Endothelial cell of hepatic sinusoid (primary cell): ENCODE measurements at regions not wholly inside any gene's neighbourhood (a gene's known extent, or its start where the extent isn't known, plus 50 kb on each side); places are given as distances from the start of the nearest gene placed in this dataset.
"Not testable (repeated sequence)": the region's sequence is repeated elsewhere in the genome, so short reads cannot be mapped to it uniquely, and the experiment has no call there.

Source experiments
- in situ Hi-C: cut with HindIII; loops from 2 replicates; pipeline ENCODE4 v1.10.0; 2017; ENCODE audit warnings: low sequenced_read_pairs

DNA sequence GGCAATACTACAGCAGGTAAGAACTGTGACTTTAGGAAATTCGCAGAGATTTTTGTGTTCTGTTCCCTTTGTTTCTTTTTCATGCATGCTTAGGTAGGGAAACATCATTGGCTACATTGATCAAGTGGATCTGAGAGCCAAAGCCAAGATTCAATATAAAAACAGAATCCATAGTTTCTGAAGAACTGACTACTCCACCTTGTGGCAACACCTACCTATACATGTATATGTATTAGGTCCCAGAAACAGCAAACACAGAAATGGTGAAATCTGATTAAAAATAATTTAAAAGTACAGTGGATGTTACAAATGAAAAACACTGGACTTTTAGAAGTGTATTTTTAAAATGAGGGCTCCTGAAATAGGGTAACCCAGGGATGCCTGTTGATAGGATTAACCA is 322.6 kb upstream of the MAOA start:
- in situ Hi-C loops = no loop called here

DNA sequence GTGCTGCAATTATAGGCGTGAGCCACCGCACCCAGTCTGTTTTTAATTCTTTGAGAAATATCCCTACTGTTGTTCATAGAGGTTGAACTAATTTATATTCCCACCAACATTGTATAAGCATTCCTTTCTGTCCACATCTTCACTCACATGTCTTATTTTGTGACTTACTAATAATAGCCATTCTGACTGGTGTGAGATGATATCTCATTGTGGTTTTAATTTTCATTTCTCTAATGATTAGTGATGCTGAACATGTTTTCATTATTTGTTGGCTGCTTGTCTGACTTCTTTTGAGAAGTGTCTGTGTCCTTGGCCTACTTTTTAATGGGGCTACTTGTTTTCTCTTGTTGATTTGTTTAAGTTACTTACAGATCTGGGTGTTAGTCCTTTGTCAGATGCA is 310.9 kb upstream of the MAOA start:
- in situ Hi-C loops = no loop called here

DNA sequence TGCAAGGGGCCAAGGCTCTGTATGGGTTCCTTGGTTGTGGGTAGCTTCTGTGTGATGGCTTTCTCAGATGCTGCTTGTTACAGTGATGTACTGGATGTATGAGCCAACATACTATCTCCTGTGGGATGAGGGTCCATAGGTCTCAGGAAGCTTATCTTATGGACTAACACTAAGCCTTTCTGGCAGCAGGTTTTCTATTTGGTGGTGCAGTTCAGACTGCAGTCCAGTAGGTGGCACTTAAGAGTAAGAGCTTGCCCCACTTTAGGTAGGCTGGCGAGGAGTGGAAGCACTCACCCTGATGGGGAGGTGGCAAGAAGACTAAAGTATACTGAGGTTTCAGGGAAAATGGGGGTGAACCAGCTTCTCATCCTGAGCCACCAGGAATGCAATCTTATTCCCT is 306.7 kb upstream of the MAOA start:
- in situ Hi-C loops = no loop called here

DNA sequence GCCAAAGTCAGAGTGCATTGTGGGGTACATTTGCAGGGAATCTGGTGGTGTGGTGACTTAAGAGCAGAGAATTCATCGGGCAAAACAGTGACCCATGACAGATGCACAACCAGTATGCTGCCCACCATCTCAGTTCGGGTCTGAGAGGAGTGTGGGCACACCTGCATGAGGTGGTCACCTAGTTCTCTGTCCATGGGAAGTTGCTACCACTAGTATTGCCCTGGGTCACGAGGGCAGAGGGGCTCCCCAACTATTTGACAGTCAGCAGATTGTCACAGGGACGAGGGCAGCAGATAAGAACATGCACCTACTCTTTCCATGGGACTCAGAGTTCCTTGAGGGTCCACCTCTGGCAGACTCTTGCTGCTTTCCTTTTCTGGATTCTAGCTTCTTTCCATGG is 305.2 kb upstream of the MAOA start:
- in situ Hi-C loops = no loop called here

DNA sequence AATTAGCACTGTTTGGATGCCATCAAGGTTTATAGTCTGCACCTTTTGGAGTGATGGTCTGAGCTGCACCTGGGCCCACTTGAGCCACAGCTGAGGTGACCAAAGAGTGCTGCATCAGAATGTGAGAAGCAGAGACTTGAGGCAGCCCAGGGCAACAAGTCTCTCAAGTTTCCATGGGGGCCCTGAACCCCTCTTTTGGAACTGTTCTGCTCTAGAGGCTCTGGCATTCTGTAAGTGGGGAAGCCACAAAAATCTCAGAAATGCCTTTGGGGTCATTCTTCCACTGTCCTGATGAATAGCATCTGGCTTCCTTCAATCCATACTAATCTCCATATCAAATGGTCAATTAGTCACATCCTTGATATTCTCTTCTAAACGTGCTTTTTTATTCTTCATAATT is 298.4 kb upstream of the MAOA start:
- in situ Hi-C loops = no loop called here

DNA sequence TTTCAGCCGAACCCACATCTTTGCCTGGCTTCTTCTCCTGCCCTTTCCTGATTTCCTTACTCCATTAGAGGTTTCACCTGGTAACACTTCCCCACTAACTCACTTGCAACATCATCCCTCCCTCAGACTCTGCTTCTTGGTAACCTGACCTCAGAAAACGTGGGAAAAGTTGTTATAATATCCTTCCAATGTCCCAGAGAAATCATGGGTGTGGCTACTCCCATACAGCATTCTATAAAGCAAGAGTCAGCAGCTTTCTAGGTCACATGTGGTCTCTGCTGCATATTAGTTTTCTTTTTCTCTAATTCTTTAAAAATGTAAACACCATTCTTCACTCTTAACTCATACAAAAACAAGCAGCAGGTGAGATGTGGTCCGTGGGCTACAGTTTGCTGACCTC is 283.1 kb upstream of the MAOA start:
- in situ Hi-C loops = no loop called here

DNA sequence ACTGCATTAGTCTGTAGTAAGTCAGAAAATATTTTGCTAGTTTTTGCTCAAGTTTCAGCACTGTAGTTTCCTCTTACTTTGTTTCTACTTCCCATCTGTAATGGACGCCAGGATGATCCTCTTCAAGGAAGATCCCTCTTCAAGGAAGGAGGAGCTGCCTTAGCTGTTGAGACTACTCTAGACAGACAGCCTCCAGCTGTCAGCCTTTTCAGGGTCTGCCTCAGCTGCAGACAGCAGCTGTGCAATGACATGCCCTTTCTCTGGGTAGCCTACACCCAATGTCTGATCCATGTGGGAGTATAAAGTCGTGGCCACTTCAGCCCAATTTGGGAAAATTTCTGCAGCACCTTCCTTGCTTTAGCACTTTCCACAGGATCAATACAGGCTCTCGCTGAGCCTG is 281.0 kb upstream of the MAOA start:
- in situ Hi-C loops = no loop called here

DNA sequence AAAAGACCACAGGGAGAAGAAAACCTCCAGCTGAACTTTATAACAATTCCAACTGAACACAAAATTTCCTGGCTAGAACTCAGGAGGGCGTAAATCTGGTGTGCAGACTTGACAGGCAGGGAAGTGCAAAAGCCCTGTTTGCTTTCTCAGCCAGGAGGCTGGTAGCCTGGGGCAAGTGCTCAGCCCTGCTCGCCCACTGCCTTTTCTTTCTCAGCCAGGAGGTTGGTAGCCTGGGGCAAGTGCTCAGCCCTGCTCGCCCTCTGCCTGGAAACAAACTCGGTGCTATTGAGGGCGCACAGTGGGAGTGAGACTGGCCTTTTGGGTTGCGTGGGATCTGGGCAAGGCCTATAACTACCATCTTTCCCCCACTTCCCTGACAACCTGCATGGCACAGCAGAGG is 275.4 kb upstream of the MAOA start:
- in situ Hi-C loops = no loop called here

DNA sequence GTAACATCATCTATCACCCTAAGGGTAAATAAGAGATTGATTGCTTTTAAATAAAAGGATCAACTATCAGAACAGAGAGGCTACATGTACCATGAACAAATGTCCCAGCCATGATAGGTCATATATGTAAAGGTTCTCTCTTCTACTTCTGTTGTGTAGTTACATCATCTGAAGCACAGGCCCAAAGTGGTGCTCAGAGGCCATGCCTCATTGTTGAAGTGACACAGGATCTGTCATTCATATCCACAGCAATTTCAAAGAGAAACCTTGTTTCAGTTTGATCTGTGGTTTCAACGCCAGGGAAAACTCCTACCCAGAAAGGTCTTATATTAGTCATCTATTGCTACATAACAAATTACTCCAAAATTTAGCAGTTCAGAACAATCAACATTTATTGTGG is 269.2 kb upstream of the MAOA start:
- in situ Hi-C loops = no loop called here

DNA sequence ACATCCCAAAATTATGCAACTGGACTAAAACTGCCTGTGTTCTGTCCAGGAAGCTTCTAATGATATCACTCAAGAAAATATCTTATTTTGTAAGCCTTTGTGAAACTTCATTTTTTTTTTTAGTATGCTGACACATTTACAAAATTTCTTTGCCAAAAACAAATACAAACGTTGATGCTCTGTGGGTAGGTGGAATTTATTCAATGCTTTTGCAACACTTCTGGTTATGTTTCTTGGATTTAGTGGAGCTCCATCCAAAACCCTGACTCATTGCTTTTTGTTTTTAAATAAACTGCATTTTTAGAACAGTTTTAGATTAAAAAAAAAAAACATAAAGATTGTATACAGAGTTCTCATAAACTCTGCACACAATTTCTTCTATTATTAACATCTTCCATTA is 250.9 kb upstream of the MAOA start:
- in situ Hi-C loops = loop anchor here (25.0 kb wide), 1 partner anchor 107 kb away; no protein-coding TSS in a partner anchor

DNA sequence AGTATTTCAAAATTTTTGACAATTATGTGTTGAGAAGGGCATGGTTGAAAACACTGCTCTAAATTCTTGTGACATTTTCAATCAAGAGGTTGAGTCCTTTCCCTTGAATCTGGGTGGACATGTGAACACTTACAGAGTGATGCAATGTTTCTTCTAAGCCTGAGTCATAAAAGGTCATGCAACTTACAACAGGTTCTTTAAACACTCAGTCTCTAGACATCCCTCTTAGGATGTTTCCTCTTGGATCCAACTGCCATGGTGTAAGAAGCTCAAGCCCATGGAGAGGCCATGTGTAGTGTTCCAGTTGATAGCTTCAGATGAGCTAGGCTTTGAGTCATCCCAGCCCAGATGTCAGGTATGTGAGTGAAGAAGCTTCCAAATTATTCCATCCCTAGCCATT is 232.2 kb upstream of the MAOA start:
- in situ Hi-C loops = loop anchor here (25.0 kb wide), 1 partner anchor 88 kb away; no protein-coding TSS in a partner anchor

DNA sequence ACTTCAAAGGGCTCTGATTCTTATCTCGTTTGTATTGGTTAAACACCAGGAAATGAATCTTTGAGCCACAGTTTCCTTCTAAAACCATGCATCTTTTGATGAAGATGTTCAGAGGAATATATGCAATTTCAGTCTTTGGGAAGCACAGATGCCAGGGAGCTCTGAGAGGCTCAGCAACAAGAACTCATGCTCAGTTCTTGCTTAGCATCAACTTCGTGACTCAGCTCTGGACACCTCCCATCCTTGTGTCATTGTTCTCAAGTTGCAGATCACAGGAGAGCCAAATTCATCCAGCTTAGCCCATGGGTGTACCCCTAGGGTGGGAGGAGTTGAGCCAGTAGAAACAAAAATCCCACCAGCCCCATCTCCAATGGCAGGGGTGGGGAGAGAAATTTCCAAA is 219.6 kb upstream of the MAOA start:
- in situ Hi-C loops = no loop called here

DNA sequence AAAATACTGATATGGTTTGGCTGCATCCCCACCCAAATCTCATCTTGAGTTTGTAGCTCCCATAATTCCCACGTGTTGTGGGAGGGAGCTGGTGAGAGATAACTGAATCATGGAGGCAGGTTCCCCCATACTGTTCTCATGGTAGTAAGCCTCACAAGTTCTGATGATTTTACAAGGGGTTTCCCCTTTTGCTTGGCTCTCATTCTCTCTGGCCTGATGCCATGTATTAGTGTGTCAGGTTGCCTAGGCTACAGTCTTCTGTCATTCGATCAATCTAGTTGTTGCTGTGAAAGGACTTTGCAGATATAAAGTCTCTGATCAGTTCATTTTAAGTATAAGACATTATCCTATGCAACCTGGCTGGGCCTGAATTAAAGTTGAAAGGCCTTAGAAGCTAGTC is 209.3 kb upstream of the MAOA start:
- in situ Hi-C loops = no loop called here

DNA sequence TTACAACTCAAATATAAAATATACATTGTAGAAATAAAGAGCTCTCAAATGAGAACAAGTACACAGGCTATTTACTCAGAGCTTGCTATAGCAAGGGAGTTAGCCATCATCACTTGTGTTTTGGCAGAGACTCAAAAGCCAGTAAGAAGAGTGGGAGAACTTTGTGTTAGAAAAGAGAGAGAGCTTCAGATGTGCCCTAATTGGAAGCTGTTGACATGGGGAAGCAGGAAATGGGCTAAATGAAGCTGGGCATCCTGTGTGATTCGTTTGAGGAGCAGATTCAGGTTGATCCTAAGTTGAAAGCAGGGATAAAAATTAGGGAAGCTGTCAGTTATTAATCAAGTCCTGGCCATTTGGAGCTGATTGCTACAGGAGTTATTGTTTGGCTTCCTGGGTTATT is 207.4 kb upstream of the MAOA start:
- in situ Hi-C loops = no loop called here

DNA sequence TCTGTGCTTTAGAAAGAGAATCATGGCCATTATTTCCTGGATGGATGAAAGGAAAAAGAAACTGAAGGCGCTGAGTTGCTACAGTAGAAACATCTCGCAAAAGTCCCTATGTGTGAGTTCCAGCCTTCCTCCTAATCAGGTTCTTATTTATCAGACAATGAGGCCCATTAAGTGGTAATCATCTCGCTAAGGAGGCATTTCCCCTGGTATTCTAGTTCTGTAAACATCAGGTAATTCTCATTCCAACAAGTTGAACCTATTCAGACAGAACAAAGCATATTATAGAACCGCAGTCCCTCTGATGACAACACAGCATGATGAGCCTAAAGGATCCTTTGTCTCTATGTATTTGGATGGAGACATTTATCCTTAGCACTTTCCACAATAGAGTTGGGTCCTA is 205.7 kb upstream of the MAOA start:
- in situ Hi-C loops = no loop called here

DNA sequence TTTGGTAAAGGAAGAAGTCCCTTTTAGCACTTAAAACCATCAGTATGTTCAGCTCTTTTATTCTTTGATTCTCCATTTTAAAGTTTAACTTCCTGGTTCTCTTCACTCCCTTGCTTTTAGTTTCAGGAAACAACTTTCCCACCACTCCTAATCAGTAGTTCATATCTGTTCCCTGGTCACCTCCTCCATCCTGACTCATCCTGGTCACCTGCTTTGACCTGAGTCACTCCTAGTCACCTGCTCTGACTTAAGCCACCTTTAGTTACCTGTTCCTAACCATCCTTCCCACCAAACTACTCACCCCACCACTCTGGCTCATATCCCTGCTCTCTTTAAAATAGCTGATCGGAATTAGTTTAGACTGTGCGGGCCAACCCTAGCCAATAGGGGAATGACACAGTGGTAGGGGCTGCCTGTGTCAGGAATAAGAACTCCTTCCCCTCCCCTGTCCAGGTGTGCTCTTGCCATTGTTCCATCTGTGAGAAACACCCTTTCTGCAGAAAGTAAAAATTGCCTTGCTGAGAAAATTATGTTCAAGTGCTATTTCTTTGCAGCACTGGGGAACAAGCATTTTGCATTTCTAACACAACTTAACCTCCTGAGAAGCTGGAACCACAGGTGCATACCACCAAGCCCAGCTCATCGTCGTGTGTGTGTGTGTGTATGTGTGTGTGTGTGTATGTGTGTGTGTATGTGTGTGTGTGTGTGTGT is 204.0 kb upstream of the MAOA start:
- in situ Hi-C loops = not testable (repeated sequence)

DNA sequence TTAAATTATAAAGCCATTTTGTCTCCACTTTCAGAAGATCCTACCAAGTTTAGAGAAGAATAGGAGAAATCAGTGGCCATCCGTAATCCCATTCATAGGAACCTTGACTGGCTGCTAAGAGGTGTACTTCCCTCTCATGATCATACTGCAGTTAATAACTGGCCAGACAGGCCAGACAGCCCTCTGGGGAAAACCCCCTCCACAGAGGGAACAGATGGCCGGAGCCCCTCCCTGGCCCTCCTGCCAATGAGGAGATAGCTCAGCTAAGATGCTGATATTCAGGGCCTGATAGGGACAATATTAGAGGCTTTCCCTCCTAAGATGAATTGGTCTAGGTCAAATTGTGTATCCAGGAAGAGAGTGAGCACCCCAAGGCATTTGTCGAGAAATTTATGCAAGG is 200.0 kb upstream of the MAOA start:
- in situ Hi-C loops = no loop called here

DNA sequence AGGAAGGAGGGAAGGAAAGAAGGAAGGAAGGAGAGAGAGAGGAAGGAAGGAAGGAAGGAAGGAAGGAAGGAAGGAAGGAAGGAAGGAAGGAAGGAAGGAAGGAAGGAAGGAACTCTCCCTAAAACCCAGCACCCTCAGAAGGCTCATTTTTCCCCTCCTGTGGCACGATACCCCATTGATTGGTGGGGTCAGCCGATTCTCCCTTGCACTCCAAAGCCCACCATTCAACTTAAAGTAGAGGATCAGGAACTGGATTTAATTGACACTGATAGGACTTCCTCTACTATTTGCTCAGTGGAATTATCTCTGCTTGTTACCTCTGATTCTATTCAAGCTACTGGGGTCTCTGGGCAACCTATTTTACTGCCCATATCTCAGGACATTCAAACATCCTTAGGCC is 199.2 kb upstream of the MAOA start:
- in situ Hi-C loops = no loop called here

DNA sequence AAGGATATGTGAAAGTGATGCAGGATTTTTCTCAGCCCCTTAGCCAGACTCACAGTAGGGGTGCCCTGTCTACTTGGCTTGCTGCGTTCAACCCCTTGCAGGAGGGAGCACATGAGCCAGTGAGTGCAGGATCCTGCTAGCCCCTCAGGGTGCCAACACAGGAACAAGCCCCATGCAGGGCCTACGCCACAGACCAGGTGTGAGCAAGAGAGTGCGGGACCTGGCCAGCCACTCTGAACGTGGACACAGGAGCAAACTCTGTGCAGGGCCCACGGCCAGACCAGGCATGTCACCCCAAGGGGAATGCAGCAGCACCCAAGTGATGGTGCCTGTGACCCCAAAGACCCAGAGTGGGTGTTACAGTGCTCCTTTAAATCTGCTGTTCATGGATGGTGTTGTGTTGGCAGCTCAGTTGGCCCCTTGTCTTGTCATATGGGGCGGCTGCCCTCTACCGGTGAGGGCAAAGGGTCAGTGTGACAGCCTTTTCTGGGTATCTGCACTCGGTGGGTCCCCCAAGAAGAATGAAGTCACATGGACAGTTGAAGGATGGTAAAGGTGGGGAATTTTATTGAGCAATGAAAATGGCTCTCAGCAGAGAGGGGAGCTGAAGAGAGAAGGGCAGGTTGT is 188.4 kb upstream of the MAOA start:
- in situ Hi-C loops = no loop called here

DNA sequence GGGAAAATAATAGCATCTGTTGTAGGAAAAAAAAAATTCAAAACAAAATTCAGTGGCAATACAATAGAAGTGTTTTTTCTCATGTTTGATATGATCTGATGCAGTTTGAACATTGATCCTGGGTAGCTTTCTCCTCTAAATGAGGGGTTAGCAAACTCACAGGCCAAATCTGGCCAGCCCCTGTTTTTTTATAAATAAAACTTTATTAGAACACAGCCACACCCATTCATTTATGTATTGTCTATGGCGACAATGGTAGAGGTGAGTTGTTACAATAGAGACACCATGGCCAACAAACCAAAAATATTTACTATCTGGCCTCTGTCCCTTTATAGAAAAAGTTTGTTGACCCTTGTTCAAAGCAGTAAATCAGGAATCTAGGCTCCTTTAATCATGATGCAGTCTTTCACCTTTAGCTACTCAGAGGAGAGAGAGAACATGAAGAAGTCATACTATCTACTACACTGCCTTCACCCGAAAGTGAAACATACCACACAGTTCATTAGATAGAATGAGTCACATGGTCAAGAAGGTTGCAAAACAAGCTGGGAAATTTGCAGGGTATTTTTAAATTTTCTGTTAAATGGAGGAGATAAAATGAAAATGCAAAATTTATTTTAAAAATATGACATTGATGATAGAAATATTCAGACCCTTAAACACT is 186.6 kb upstream of the MAOA start:
- in situ Hi-C loops = no loop called here

DNA sequence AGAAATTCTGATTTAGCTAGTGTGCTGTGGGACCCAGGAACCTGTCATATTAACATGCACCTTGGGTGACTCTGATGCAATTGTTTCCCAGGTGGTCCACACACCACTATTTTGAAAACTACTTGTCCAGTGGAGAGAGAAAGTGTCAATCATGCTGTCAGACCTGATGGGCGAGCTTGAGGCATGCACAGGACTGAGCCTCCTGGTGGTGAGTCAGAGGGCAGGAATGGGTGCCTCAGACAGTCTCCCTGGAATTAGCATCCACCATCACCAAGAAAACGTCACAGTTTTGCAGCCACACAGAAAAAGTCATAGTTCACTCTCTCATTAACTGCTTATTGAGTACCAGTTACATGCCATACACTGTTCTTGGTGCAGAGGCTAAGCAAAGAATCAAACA is 181.8 kb upstream of the MAOA start:
- in situ Hi-C loops = no loop called here

DNA sequence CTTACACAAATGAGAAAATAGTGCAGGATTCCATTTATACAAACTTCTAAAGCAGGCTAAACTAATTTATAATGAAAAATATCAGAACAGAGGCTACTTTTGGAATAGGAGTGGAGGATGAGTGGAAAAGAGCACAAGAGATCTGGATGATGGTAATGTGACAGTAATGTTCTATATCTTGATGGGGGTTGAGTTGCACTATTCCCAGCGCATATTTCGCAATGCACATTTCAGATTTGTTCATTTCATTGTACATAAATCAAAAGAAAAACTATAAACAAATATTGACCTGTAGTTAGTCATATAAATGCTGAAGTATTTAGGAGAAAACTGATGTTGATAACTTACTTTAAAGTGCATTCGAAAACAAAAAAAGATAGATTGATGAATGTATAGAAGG is 177.0 kb upstream of the MAOA start:
- in situ Hi-C loops = no loop called here
